OCI-LY3 (cell line): ENCODE measurements at regions not wholly inside any gene's neighbourhood (a gene's known extent, or its start where the extent isn't known, plus 50 kb on each side); places are given as distances from the start of the nearest gene placed in this dataset.

Experiments used
- H2AFZ ChIP-seq: fragments of 200-600, 300-600 bp; shearing (Covaris generic); 2 replicates; pipeline ENCODE4 v1.6.0; 2014; ENCODE audit warnings: antibody characterized with exemption, low read depth, low read length
- H3K27ac ChIP-seq: fragments of 200-600, 300-600 bp; sonication (generic); 2 replicates; pipeline ENCODE4 v1.5.1; 2014; ENCODE audit warnings: mild to moderate bottlenecking, low read length, moderate library complexity, mixed read lengths
- H3K27me3 ChIP-seq: fragments of 200-600, 300-600 bp; sonication (generic); 2 replicates; pipeline ENCODE4 v1.6.1; 2014; ENCODE audit warnings: low read depth, low read length, mixed read lengths
- H3K36me3 ChIP-seq: fragments of 200-600, 300-600 bp; sonication (generic); replicated peaks from 2 replicates; pipeline ENCODE3; 2014; ENCODE audit warnings: low read depth, low read length, mixed read lengths
- H3K4me1 ChIP-seq: fragments of 300-600, 200-600 bp; sonication (generic); 2 replicates; pipeline ENCODE4 v1.6.1; 2014; ENCODE audit warnings: low read length, mixed read lengths
- H3K4me2 ChIP-seq: fragments of 200-600, 300-600 bp; sonication (generic); 2 replicates; pipeline ENCODE4 v1.6.1; 2014; ENCODE audit warnings: low read length, mixed read lengths
- H3K4me3 ChIP-seq: fragments of 300-600, 200-600 bp; sonication (generic); 2 replicates; pipeline ENCODE4 v1.5.1; 2014; ENCODE audit warnings: antibody characterized with exemption, mild to moderate bottlenecking, low read length, moderate library complexity
- H3K79me2 ChIP-seq: fragments of 300-600, 200-600 bp; shearing (Covaris generic); 2 replicates; pipeline ENCODE4 v1.6.1; 2014; ENCODE audit warnings: mild to moderate bottlenecking, low read length, mixed read lengths
- H3K9ac ChIP-seq: fragments of 300-600, 200-600 bp; shearing (Covaris generic); 2 replicates; pipeline ENCODE4 v1.6.0; 2014; ENCODE audit warnings: mild to moderate bottlenecking, low read length, moderate library complexity
- H3K9me3 ChIP-seq: fragments of 200-600, 300-600 bp; shearing (Covaris generic); 2 replicates; pipeline ENCODE4 v1.6.1; 2014; ENCODE audit warnings: low read length, mixed read lengths; ENCODE audit not compliant: insufficient read depth
- H4K20me1 ChIP-seq: fragments of 200-600, 300-600 bp; sonication (generic); 2 replicates; pipeline ENCODE4 v1.6.1; 2016; ENCODE audit warnings: low read length, mixed read lengths; ENCODE audit not compliant: insufficient read depth
- EZH2phosphoT487 ChIP-seq: fragments of 200-600 bp; shearing (Covaris generic); IDR thresholded peaks from 2 replicates; pipeline ENCODE4 v1.6.1; 2018; ENCODE audit warnings: antibody characterized with exemption, mixed run types, low read depth
- TF ChIP-seq, protein P1 (sequence below): fragments of 200-600, 300-600 bp; sonication (generic); IDR thresholded peaks from 2 replicates; pipeline ENCODE4 v1.5.1; 2014; ENCODE audit warnings: antibody characterized with exemption, low read length, low read depth

DNA sequence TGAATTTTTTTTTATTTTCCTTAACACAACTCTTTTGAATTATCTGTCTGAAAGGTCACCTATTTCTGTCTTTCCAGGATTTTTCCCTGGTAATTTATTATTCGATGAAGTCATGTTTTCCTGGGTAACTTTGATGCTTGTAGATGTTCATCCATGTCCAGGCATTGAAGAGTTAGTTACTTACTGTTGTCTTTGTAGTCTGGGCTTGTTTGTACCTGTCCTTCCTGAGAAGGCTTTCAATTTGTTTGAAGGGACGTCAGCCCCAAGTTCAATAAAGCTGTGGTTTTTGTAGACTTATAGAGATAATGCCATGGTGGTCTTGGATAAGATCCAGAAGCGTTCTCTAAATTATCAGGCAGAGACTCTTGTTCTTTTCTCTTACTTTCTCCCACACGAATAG lies 252.4 kb upstream of the ARHGAP24 start:
- TF ChIP-seq, protein P1, sequence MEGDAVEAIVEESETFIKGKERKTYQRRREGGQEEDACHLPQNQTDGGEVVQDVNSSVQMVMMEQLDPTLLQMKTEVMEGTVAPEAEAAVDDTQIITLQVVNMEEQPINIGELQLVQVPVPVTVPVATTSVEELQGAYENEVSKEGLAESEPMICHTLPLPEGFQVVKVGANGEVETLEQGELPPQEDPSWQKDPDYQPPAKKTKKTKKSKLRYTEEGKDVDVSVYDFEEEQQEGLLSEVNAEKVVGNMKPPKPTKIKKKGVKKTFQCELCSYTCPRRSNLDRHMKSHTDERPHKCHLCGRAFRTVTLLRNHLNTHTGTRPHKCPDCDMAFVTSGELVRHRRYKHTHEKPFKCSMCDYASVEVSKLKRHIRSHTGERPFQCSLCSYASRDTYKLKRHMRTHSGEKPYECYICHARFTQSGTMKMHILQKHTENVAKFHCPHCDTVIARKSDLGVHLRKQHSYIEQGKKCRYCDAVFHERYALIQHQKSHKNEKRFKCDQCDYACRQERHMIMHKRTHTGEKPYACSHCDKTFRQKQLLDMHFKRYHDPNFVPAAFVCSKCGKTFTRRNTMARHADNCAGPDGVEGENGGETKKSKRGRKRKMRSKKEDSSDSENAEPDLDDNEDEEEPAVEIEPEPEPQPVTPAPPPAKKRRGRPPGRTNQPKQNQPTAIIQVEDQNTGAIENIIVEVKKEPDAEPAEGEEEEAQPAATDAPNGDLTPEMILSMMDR: no peak
- H3K27ac ChIP-seq: no peak overlapping the region
- H3K27me3 ChIP-seq: no peaks in the 10 kb centered on the region

DNA sequence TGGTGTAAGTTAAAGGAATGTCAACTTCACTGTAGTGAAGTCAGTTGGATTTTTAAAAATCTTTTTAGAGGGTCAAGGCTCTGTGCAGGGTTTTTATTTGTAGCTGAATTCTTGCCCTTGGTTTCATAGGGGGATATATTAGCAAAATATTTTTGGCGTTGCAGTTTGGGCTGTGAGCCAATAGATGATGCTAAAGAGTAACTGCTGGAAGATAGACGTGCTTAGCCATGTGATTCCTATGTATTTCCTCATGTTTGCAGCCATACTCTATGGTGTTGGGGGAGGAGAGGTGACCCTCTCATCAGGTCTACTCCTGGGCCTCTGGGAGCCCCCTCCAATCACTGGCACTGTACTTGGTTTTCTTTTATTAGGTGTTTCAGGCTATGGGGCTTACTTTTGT lies 246.7 kb upstream of the ARHGAP24 start:
- peak overlapping the region; percentile 97 for H2AFZ ChIP-seq
- H3K4me1 ChIP-seq: peaks cover 11% of the 10 kb centered on the region
- TF ChIP-seq, protein P1: peak; percentile 83
- TF ChIP-seq EZH2phosphoT487: no peak
- no peaks in the 10 kb centered on the region for H3K27me3 ChIP-seq
- no peak overlapping the region for H3K4me2 ChIP-seq
- no peak overlapping the region for H3K27ac ChIP-seq
- H3K79me2 ChIP-seq: no peaks in the 10 kb centered on the region
- H4K20me1 ChIP-seq: no peaks in the 10 kb centered on the region
- H3K36me3 ChIP-seq: no peaks in the 10 kb centered on the region
- H3K9ac ChIP-seq: no peak overlapping the region
- no peak overlapping the region for H3K4me3 ChIP-seq
- no peaks in the 10 kb centered on the region for H3K9me3 ChIP-seq

More for the DNA sequence above, 252.4 kb upstream of the ARHGAP24 start:
- Histone ChIP-seq H3K9me3 (no peaks in the 10 kb centered on the region; the same call in 1 of the 2 replicates), H3K79me2 (no peaks in the 10 kb centered on the region), H2AFZ (no peak overlapping the region), H4K20me1 (no peaks in the 10 kb centered on the region), H3K4me3 (no peak overlapping the region), H3K4me1 (no peaks in the 10 kb centered on the region), H3K9ac (no peak overlapping the region), H3K4me2 (no peak overlapping the region), H3K36me3 (no peaks in the 10 kb centered on the region)

DNA sequence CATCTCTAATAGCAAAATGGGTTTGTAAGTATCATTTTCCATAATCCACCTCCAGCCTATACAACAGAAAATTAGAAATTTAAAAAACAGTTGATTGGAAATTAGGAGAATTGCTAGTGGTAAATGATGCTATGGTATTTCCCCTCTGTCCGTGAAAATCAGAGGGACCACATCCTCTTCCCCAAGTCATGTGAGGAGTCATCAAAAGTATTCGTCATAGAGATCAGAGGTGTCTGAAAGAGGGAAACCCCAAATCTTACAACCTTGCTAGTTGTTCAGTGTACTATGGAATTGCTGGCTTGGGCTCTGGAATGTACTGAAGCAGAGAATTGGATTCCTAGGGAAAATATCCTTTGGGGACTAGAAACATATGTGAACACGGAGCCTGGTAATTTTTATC lies 241.4 kb upstream of the ARHGAP24 start:
- H3K4me2 ChIP-seq: peak overlapping the region; percentile 15
- no peaks in the 10 kb centered on the region for H3K27me3 ChIP-seq
- H2AFZ ChIP-seq: no peak overlapping the region
- TF ChIP-seq, protein P1: no peak
- no peak for TF ChIP-seq EZH2phosphoT487
- H3K4me3 ChIP-seq: no peak overlapping the region
- H3K79me2 ChIP-seq: no peaks in the 10 kb centered on the region
- H3K9me3 ChIP-seq: no peaks in the 10 kb centered on the region
- H3K4me1 ChIP-seq: peaks cover 15% of the 10 kb centered on the region
- H3K9ac ChIP-seq: no peak overlapping the region
- no peaks in the 10 kb centered on the region for H4K20me1 ChIP-seq
- H3K36me3 ChIP-seq: no peaks in the 10 kb centered on the region
- H3K27ac ChIP-seq: no peak overlapping the region

DNA sequence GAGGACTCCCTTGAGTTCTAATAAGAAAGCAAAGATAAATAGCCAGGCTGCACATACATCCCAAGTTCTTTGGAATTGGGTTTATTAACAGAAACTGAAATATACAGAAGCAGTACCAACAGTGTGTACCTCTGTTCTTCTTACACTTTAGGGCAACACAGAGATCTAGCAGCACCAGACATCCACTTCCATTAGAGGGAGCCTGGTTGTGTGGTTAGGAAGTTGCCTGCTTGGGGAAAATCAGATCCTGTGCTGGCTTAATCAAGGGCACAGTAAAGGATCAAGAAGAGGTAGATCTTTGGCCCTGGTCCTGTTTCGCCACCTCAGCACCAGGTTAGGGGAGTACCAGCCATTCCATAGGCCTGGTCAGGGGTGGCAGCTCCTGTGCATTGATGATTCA lies 231.1 kb upstream of the ARHGAP24 start:
- no peaks in the 10 kb centered on the region for H3K4me1 ChIP-seq
- no peaks in the 10 kb centered on the region for H3K79me2 ChIP-seq
- H3K36me3 ChIP-seq: no peaks in the 10 kb centered on the region
- no peaks in the 10 kb centered on the region for H3K9me3 ChIP-seq
- no peak for TF ChIP-seq EZH2phosphoT487
- TF ChIP-seq, protein P1: no peak
- no peak overlapping the region for H3K4me2 ChIP-seq
- no peak overlapping the region for H3K4me3 ChIP-seq
- H3K9ac ChIP-seq: no peak overlapping the region
- H3K27ac ChIP-seq: no peak overlapping the region
- no peaks in the 10 kb centered on the region for H3K27me3 ChIP-seq
- no peaks in the 10 kb centered on the region for H4K20me1 ChIP-seq
- H2AFZ ChIP-seq: no peak overlapping the region
